ENCODE measurements at regions not wholly inside any gene's neighbourhood (a gene's known extent, or its start where the extent isn't known, plus 50 kb on each side); places are given as distances from the start of the nearest gene placed in this dataset.
A peak's percentile ranks its signal among the peaks of the same experiment; 100 is the strongest.

DNA sequence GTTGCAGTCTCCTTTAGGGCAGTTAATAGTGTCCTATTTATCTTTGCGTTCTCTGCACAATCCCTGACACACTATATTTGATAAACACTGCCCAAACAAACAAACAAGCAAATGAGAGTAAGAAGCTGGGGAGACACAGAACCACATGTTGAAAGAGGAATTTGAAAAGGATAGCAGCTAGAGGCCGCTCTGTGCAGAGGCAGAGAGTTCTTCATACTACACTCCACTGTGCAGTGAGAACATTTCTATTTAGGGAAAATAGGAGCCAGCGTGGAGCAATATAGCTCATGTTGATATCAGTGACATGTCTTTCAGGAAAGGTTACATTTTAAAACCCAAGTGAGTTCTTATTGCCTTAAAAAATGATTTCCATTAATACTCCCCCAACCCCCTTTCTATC, 140.3 kb upstream of the SEL1L start:
- no peak for DNase-seq

DNA sequence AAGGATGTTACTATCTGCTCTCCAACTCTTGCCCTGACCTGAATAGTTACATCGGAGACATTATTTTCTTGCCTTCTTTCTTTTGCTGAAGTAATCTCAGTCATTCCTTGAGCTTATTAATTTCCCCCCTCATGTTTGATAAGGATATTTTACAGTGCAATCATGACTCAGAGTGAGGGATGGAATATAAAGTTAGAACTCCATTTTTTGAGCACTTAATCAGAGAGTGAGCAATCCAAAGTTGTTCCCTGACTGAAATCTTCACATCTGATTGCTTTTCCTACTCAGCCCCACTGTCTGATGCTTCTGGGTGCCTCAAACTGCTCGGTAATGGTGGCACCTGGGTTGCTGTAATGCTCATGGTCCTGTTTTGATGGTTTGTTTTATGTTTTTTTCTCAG, 142.7 kb upstream of the SEL1L start:
- DNase-seq, result no peak

DNA sequence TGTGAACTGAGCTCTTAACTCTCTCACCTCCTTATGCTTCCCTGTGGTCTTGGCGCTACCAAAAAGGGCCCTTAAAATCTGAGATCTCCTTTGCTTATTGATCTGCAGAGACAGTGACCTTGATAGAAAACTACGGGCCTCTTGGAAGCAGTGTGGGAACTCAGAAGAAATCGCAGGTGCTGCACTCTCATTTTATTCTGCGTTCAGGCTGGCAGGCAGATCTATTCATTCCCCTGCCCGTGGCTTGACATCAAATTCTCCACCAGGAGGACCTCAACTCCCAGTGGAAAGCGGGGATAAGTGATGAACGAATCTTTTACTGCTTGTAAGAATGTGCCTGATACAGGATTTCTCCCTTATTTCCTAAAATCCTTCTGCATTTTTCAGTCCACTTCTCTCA, 143.2 kb upstream of the SEL1L start:
- no peak for DNase-seq

DNA sequence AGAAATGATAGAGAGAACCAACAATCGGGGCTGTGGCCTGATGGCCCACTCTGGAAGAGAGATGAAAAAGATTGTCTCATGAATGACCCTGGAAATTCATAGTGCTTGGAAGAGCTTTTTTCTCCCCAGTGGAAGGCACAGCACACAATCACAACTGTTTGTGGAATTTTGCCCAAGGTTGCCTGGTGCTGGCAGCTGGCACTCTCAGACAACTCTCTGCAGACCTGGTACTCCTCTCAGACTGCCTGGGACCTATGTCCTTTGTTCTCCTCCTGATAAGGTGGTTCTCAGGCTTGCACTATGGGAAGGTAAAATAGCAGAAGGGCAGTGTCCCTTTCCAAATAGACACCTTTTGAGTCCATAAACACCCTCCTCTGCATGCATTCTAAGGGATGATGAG, 144.1 kb upstream of the SEL1L start:
- DNase-seq, result no peak

DNA sequence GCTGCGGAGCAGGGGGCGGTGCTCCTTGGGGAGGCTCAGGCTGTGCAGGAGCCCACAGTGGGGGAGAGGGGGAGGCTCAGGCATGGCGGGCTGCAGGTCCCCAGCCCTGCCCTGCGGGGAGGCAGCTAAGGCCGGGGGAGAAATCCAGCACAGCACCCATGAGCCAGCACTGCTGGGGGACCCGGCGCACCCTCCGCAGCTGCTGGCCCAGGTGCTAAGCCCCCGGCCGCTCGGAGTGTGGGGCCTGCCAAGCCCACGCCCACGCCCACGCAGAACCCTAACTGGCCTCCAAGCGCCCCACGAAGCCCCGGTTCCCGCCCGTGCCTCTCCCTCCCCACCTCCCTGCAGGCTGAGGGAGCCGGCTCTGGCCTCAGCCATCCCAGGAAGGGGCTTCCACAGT, 145.6 kb upstream of the SEL1L start:
- DNase-seq, result no peak

DNA sequence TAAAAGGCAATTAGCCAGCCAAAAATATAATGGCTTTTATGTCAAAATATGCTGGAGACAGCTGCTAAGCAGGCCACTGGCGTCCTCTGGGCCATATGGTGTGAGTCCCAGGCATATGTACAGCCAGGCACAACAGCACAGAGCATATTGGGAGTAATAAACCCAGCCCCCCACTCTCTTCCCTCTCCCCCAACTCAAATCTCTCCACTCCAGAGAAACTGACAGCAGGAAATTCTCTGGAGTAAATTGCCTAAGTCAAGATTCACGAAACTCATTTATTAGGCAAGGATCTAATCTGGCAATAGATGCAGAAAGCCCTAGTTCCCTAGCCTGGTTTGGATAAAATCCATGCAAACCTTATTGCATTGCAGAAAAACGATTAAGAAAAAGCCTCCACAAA, 147.9 kb upstream of the SEL1L start:
- no peak for DNase-seq

DNA sequence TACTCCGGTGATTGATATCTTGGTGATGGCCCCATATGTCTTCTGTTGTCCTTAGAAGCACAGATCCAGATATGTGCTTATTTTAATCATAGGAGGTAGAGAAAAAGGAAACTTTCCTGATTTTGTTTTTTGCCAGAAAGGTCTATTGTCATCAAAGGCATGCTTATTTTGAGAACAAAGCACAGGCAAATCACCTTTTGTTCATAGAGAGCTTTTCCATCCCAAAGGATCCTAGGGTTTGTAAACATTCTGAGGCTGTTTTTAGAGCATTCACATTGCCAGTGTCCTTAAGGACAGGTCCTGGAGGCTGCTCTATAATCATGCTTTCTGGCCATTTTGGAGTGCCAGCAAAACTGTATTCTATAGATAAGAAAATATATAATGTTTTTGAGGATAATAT, 148.5 kb upstream of the SEL1L start:
- DNase-seq, result no peak

DNA sequence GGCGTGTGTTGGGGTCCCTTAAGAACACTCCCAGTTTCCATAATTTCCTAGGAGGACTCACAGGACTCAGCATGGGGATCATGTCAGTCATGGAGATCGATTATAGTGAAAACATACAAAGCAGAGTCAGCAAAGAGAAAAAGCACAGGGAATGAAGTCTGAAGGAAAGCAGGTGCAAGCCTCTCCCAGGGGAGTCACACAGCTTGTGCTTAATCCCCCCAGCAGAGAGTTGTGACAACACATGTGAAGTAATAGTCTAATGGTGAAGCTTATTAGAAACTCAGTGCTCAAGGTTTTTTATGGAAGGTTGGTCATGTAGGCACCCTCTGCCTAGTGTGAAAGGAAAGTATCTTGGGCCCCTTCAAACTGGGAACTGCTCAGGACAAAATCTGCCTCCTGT, 149.0 kb upstream of the SEL1L start:
- DNase-seq, result no peak

DNA sequence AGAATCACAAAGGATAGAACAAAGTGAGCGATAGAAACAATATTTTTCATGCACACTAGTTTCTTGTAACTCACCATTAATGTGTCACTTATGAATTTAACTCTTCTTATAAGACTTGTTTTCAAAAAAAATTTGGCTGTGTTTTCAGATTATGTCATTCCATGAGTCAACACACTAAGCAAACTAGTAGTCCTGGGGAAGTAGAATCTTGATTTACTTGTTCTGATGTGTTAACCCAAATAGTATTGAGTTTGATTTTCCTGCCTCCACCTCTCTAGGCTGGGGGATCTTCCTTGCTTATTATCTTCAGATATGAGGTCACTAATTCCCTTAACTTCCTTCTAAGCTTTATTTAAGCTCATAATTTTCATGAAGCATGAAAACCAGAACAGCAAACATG, 151.0 kb upstream of the SEL1L start:
- no peak for DNase-seq

DNA sequence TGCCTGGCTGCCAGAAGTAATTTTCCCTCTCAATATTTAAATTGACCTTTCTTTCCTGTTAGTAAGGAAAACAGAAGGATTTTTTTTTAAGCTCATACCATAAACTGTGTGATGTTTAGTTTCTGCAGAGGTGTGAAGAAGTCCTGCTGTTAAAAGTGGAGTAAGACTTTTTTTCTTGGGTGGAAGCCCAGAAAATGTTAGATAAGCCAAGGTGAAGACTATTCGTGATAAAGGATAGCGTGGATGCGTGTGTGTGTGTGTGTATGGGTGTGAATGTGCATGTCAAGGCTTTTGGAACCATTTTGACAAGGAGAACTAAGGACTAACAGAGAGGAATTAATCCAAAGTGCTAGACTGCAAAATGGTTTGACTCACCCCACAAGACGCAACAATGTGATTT, 152.9 kb upstream of the SEL1L start:
- DNase-seq, result no peak

DNA sequence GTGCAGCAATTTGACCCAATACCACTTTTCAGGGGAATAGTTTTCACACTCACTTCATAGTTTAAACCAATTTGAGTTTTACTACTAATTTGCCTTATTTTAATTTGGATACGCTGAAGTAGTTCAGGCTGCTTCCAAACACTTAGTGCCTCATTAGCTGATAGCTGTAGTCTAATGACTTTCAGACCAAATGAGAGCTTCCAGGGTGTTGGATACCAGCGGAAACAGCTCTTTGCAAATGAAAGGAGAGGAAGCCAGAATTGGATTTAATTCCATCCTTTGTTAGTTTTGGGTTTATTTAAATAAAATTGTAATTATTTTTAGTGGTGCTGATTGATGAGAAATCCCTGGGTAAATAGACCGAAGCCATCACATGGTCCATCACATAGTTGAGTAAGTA, 158.3 kb upstream of the SEL1L start:
- DNase-seq, result no peak

DNA sequence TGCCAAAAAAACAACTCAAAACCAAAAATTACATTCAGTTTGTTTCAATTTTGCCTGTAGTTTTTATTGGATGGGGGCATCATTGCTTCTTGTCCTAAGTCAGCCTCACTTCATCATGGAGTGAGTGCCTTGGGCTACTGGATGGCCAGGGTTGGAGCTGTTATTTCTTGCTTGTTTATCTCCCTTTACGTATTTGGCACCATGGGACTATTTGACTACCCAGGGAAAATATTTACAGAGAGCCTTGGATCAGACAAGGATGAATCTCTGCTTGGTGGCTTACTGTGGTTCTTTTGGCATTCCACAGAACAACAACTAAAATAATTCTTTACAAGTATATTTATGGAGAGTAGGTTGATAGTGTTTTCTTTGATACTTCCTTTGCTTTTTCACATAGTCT, 160.8 kb upstream of the SEL1L start:
- DNase-seq, result no peak

DNA sequence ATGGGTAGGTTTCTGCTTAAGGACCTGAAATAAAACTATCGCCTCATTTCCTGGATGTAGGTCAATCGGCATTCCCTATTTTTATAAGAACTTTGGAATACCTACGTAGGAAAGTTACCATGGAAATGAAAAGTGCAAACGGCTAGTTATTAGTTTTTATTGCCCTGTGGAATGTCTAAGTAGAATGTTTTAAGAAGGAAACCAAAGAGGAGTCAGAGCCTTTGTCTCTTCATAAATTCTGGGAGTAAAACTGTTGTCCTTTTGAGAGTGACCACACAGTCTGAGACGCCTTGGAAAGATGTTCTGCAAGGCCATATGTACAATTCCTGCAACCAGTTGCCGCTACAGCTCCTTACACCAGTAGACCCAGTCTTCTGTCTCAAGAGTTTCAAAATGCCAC, 176.0 kb upstream of the SEL1L start:
- DNase-seq, result no peak

DNA sequence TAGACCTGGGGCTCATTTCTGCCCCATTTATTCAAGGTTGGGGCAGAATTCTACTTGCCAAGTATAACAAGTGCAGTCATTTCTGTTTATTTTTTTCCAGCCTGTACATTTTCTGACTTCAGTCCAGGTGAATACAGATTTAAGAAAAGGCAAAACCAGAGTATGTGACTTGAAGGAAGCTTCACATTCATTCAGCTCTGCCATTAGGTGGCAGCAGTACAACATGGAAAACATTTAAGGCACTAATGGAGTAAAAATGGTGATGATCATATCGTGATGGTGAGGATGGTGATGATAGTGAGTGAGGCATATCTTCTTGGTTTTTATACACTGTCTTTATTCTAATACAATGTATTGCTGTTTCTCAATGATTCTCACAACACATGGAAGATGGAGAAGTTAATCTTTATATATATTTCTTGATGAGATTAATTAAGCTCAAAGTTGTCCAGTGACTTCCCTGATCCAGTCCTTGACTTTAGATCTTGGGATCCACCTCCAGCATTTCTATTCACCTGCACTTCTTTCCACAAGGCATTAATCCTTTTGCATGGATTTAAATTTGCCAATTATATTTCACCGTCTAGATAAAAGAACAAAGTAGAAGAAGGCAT, 176.7 kb upstream of the SEL1L start:
- peak; percentile 4 for DNase-seq

DNA sequence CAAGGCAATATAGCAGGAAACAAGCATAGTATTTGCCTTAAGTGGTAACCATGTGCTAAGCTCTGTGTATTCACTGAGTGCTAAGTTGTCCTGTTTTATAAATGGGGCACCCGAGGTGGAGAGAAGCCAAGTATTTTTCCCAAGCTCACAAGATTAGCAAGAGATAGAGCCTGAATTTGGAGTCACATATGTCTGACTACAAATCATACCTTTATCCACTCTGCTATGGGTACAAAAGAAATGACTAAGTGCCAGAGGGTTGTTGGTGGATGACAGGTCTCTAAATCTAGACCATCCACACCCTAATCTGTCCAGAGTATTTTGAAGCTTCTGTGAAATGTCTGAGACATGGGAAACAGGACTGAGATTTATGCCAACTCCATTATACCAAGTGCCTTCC, 182.1 kb upstream of the SEL1L start:
- no peak for DNase-seq

DNA sequence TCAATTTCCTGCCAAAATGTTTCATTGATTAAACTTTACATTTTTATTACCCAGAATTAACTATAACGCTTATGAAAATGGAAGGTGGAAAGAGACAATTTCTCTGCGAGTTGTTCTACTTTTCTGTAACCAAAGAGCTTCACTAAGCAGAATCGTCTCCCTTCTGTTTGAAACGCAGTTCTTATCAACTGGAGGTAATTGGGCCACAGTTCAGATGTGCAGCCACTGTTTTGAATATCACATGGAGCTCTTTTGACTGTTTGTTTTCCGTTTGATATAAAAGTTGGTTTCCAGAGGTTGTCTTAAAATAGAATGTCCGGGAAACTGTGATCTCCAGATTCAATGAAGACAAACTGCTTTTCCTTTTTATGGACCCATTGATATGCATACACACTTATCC, 183.3 kb upstream of the SEL1L start:
- DNase-seq, result no peak

DNA sequence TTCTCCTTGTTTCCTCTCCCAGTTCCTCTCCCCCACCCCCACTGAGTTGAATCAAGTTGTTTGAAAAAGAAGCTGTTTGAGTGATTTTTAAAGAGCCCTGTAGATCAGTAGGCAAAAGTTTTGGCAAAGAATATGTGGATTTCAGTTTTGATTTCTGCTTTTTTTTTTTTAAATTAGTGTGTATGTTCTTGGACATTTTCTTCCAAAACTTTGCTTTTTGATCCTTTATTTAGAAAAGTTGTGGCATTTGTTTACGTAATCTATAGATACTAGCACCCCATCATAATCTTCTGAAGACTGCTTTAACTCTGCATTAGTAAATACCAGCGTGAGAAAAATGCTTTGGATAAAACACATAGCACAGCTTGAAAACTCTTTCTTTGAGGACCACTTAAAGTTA, 190.3 kb upstream of the SEL1L start:
- DNase-seq, result no peak

DNA sequence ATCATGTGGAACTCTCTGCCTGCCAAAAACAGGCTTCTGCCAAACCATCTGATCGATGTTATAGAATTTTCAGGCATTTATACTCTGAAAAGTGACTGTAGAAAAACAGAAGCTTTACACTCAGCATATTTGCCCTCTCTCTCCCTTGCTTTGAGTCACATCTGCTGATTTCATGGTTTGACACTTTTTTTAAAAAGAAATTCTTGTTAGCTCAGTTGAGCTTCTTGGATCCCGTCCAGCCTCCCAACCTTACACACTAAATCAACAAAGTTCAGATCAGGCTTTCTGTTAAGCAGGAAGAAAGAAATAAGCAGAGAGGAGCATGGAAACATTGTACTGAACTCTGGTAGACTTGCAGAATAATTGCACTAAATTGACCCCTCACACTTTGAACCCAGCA, 193.6 kb upstream of the SEL1L start:
- no peak for DNase-seq

DNA sequence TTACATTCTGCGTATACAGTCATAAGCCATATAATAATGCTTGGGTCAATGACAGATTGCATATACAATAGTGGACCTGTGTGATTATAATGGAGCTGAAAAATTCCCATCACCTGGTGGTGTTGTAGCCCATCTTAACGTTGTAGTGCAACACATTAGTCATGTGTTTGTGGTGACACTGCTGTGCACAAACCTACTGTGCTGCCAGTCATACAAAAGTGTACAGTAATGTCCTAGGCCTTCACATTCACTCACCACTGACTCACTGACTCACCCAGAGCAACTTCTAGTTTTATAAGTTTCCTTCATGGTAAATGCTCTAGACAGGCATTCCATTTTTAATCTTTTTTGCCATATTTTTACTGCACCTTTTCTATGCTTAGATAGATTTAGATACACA, 194.8 kb upstream of the SEL1L start:
- DNase-seq, result no peak

DNA sequence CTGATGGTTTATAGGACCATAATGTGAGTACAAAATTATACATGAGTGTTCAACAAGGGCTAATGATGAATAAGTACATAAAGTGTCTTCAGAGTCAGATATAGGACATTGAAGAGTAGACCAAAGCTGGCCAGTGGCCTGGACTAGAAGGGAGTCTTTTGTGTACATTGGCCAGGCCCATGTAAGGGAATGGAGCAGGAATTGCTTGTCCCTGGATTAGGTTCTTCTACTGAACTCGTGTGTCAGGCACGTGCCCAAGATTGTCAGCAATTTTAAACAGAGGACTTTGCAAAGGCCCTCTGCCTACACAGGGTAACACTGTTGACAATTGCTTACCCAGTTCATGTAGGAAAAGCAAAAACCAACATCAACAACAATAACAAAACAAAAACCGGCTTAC, 196.0 kb upstream of the SEL1L start:
- DNase-seq, result no peak

DNA sequence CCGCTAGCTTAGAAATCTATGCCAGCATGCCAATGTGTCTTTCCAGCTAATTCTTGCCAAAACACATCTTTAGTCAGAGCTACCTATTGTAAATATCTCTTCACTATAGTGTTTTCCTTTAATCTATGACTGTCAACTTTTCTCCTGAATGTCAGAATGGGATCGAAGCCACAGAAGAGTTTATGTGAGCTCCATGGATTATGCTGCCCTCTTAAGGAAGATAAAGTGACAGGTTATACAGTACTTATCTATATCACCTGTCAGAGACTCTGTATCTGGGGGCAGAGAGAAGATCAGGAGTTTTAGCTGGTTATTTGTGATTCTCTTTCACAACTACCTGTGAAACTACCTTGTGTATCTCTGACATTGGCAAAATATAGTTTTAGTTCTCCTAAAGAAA, 204.3 kb upstream of the SEL1L start:
- DNase-seq, result no peak

DNA sequence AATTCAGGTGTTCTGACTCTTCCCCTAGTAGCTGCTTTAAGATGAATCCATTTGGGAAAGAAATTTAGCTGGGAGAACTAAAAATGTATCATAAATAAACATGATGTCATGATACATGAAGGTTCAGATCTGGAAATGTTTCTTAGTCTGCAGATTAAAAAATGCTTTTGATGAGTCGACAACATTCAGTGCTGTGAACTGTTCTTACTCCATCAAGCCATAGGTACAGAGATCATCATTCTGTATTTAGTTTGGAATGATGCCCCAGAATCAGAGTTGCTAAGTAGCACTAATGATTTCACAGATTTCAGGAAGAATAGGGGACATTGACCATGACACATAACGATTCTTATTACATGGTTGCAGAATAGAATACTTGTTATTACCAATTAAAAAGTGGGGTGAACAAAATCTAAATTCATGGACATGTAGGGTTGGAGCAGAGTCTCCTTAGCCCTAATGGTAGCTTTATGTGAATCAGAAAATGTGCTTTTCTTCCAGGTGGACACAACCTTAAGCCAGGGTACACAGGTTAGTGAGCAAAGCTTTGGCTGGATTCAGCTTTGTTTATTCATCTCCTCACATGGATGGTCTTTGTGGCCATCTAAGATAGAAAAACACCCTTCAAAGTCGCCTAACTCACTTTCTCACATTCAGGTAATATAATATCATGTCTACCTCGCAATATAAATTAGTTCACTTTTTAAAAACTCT, 205.4 kb upstream of the SEL1L start:
- DNase-seq, result no peak

DNA sequence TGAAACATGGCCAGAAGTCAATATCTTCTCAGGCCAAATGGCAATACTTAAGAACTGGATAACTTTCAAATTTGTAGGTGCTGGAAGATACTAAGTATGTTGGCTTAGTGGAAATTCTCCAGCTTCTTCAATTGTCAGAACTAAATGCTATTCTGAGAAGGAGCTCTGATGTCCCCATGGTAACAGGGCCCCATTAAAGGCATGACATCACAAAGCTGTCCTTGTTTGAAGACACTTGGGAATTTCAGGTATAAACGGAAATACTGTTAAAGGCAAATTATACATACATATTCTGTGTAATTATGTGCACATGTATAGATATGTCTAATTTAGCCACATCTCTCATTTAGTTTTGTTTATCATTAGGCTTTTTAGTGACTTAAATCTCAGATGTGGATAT, 210.0 kb upstream of the SEL1L start:
- no peak for DNase-seq

DNA sequence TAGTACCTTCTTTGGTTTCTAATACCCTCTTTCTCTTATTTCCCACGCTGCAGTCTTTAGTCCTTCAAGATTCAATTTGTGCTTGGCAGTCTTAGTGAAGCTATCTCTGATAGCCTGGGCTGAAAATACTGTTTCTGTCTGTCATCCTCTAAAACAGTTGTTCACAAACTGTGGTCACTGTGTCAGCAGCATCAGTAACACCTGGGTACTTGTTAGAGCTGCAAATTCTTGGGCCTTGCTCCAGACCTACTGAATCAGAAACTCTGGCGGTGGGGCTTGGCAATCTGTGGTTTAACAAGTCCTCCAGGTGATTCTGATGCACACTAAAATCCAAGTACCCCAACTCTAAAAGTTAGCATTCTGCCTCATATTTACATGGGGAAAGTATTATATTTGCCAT, 217.5 kb upstream of the SEL1L start:
- DNase-seq, result no peak

DNA sequence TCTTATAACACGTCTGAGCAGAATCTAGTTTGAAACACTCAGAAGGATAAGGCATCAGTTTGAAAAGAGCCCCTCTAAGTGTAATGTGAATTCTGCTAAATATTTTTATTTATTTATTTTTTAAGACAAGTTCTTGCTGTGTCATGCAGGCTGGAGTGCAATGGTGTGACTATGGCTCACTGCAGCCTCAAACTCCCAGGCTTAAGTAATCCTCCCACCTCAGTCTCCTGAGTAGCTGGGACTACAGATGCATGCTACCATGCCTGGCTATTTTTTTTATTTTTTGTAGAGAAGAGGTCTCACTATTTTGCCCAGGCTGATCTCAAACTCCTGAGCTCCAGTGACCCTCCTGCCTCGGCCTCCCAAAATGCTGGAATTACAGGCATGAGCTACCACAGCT, 225.9 kb upstream of the SEL1L start:
- no peak for DNase-seq

Data from GDM1 (cell line).